Embryonic facial prominence (tissue), 1 donor: ENCODE measurements at regions not wholly inside any gene's neighbourhood (a gene's known extent, or its start where the extent isn't known, plus 50 kb on each side); places are given as distances from the start of the nearest gene placed in this dataset.
"Not testable (repeated sequence)": the region's sequence is repeated elsewhere in the genome, so short reads cannot be mapped to it uniquely, and the experiment has no call there.

Experiments used
- DNase-seq: peaks from one replicate; pipeline ENCODE4 v3.0.0-alpha.2; 2016; ENCODE audit errors: extremely low spot score

DNA sequence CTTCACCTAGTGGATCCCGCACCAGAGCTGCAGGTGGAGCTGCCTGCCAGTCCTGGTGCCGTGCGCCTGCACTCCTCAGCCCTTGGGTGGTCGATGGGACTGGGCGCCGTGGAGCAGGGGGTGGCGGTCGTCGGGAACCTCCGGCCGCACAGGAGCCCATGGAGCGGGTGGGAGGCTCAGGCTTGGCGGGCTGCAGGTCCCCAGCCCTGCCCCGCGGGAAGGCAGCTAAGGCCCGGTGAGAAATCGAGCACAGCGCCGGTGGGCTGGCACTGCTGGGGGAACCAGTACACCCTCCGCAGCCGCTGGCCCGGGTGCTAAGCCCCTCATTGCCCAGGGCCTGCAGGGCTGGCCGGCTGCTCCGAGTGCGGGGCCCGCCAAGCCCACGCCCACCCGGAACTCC, 253.2 kb downstream of the MTERF1 start:
- DNase-seq: not testable (repeated sequence)

DNA sequence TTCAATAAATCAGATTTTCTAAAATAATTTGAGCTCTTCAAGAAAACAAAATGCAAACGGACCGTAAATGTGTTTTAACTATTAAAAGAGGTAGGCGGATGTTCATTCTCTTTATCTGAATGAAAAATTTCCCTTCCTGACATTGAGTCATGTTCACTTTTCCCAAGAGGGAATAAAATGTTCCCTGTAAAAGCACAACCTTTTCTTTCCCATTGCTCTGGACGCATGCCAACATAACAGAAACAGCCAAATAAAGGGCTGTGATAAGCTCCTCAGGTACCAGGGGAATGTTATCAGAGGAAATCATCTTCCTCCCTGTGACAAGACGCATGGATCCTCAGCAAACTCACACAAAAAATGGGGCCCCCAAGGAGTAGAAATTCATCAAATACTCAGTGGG, 251.8 kb downstream of the MTERF1 start:
- DNase-seq: no peak

DNA sequence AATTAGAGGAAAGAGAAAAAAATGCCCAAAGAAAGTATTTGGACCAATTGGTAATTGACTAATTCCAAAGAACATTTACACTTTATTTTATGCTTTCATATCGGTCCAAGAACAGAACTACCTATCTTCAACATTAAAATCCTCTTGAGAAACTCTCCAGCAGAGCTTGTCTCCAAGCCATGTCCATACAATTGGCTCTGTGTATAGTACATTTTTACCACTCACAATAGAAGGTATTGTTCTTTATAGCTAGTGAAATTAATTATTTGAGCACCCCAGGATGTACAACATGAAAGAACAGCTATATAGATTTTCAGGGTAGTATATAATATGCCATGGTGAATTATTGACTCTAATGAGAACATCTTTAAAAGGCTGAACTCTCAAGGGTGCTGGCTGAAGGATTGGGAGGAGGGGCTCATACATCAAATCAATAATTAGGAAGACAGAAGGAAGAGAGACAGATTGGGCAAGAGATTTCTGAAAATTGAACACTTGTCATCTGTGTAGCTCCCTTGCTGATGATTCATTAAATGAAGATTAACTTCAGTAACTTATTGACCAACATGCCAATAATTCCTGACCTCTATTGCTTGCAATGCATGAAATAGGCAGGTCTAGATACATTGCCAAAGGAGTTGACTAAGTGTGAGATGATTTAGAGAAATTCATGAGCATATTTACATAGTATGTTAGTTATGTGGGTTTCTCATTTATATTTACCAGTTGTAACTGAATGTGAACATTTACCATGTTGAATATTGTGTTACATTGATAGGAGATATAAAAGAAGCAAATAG, 249.7 kb downstream of the MTERF1 start:
- no peak for DNase-seq

DNA sequence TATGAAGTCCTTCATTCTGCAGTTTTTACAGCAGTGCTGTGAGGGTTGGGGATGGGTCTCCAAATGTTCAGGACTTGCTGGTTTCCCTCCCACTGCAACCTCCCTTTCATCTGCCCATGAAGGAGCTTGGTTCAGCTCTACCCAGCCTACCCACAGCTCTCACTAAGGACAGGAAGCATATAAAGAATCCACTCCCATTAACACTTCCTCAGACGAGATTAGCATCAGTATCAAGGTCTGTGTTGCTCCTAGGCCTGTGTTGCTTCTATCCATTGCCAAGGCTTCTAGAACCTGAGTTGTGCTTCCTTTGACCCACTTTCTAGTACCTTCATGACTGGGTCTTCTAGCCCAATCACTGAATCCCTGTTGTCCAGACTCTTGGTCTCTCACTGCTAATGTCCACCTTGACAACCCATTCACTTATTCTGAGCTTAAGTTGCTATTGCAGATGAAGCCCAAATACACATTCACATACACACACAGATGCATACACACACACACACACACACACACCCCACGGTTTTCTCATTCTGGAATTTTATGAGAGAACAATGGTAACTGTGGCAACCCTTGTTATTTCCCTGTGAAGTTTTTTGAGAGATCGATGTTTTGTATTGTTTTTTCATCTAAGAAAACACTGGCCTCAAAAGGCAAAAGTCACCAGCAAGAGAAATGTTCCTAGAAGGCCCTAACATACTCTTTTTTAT, 248.1 kb downstream of the MTERF1 start:
- no peak for DNase-seq

DNA sequence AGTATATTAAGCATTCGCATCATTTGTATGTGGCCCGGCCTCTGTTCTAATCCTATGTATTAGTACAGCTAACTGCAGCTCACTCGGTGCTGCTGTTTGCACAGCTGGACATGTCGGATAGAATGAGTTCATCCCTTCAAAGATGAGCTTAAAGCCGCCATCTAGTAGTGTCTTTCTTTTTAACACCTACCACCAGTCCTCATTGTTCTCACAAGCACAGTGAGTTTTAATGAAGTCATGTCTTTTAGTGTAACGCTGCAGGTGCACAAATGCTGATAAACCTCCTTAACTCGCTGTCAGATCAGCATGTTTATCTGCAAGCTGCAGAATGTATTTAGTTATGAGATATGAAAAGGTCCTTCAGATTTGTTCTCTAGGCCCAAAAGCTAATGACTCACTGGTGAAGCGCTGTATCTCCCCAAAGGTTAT, 247.5 kb downstream of the MTERF1 start:
- no peak for DNase-seq

DNA sequence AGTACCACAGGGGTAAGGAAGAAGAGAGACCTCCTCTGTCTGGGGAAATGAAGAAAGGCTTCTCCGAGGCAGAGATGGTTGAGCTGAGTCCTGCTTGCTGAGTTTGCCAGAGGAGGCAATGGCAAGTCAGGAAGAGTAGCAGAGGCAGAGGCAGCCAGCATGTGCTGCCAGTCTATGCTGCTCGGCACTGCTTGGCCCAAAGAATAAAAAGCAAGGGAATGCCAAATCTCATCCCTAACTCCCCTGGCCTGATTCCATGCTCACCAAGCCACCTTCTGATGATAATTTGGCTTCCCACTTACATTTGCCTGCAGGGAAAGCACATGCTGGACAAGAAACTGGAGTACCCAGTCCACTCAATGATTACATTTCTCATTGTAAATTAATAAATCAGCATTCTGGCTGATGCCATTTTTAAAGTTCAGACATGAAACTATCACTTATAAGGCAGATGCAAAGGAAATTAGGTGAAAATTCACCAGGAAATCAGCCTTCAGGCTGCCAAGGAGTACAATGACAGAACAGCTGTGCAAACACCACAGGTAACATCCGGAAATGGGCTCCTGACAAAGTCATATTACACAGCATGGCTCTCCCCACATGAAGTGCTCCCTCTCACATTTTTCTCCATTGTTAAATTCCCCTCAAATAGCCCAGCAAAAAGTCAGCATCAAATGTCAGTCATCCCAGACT, 245.9 kb downstream of the MTERF1 start:
- no peak for DNase-seq

DNA sequence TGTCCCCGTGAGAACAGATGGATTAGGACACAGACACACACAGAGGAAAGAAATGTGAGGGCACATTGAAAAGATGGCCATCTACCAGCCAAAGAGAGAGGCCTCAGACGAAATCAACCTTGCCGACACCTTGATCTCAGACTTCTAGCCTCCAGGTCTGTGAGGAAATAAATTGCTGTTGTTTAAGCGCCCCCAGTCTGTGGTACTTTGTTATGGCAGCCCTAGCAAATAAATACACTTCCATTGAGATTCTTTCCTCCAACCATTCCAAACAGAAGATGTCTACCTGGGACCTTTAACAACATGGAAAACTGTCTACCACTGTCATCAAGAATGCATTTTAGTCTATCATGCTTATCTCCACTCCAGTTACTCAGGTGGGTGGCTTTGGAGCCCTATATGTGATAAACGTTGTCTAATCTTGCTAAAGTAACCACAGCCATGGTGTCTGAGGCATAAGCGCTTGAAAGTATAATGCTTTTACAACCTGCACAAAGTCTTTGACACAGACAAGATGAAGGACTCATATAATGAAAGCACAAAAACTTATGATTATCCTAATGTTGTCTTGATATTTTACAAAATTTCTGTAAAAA, 244.3 kb downstream of the MTERF1 start:
- no peak for DNase-seq

DNA sequence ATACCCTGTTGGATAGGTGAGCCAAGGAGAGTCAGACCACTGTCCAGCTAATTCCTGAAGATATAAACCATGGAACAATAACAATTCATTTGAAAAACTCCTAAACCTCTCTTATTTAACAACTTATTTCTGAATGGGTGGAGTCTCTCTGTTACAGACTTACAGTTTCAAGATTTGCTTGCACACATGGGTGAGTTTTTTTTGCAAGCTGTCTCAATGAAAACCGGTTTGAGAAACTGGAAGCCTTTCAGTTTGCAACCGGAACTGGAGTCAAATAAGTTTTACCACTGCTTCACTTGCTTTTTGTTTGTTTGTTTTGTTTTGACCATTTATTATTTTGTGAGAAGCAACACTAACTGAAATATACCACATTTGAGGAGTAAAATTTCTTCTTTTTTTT, 243.8 kb downstream of the MTERF1 start:
- DNase-seq: no peak

DNA sequence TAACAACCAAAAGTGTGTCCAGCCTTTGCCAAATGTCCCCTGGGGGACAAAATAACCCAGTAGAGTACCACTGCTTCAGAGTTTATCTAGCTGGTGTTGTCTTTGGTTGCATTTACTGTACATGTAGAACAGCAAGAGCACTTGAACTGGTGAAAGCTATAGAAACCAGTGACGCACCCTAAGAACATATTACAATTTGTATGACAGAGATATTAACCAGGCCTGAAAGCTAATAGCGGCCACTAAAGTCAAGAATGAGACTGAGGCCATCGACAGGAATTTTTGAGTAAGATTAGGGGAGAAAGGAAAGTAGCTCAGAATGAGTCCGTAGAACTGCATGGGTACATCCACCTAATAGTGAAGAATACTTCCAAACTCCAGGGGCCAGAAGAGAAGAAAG, 236.2 kb downstream of the MTERF1 start:
- DNase-seq: no peak

DNA sequence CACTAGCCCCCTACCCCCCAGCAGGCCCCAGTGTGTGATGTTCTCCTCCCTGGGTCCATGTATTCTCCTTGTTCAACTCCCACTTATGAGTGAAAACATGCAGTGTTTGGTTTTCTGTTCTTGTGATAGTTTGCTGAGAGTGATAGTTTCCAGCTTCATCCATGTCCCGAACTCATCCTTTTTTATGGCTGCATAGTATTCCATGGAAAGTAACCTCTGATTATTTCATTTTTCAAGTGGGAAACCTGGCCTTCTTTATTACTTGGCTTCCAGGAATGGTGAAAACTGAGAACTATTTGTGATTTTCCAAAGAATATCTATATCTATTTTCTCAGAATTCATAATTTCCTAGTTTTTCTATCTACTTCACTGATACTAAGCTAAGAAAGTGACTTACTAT, 235.0 kb downstream of the MTERF1 start:
- DNase-seq: no peak

DNA sequence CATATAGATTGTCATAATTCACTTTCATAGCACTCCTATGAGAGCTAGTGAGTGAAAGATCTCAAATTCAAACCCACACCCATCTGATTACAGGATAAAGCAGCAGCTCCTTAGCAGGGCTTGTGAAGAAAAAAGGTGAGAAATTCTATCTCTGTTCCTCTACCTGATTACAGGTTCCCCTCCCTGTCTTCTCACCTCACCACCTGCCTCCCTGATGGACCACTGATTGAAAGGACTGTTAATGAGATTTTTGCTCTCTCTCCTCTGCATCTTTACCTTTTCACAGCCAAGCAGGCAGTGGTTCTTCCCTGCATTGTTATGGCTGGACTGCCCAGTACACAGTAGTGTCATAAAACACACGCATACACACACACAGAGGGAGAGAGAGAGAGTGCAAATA, 228.5 kb downstream of the MTERF1 start:
- no peak for DNase-seq

DNA sequence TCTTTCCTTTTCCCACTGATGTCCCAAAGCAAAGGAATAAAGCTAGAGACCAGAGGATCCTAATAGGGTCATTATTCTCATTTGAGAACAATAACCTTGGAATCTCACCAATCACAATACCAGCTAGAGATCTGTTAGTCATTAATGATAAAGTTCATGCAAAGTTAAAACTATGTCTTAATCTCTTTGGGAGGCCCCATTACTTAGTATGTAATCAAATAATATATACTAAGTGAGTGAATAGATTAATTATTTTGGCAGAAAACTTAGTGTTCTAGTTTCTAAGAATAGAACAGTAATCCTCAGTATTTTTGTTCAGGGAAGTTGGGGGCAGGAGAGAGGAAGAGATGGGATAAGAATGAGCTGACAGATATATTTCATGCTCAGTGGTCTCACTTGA, 227.2 kb downstream of the MTERF1 start:
- DNase-seq: no peak

DNA sequence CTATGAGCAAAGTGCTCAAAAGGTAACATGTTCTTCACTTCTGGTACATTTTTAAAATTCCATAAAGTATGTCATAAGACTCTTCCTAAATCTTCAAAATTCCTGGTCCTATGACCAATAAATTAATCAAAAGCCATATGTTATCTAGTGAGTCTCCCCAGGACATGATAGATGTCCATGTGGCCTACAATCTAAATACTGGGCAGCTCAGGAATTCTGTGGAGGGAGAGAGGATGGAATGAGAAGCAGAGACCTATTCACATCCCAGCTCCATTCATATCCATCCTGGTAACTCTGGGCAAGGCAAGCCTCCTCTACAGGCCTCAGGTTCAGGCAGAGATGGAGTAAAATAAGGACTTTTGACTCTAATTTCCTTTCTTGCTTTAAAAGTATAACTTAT, 224.8 kb downstream of the MTERF1 start:
- DNase-seq: no peak

DNA sequence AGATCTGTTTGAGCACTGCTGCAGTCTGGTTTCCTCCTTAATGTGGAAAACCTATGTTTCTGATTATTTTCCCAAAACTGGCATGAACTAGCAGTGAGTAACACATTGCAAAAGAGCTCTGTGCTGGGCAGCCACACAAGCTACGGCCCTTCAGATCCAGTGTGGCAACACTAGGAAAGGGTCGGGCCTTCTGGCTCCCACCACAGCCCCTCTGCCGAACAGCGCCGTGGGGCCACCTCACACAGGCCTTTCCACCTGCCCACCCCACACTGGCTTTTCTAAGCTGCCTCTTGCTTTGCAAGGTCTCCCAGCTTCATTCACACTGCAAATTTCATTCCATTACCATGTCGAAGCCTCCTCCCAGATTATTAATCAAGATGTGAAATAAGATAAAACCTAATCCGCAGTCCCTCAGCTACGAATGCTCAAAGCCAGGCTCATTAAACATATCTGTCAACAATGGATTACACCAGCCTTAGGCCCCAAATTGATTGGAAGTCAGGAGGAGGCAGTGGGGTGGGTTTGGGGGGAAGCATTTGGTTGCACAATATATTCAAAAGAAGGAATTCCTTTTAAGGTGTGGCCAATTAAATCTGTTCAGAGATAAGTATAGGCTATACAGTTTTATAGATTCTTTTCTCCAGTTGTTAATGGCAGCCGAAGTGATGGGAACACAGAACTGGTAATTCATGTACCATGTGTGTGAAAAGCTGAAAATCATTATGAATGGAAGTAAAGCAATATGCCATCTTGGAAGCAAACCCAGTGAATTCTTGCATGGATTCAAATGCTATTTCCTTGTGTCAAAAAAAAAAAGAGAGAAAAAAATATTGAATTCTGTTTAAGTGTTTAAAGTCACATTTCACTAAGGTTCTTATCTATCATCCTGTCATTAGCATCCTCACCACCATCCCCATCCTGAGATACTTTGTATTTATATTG, 223.7 kb downstream of the MTERF1 start:
- DNase-seq: no peak

DNA sequence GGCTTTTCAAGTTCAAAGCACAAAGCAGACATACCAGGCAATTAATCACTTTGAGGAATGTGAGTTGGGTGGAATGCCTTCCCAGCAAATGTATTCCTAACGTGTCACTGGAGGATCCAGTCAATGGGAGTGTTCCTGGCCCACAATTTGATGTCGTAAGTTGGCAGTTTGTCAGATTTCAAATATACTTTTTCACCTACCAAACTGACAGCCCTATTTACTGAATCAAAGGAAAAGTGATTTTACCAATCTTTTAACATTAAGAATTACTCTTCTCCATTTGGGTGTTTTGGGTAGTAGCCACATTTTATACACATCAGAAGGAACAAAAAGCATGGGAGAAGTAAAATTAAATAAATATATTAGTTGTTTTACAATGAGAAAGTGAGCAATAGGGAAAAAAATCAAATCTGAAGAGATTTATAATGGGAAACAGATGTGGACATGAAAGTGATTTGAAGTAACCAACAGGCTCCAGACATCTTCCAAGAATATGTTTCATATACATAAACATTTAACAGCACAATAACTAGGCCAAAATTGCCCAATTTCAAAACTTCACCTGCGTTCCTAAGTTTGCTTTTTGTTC, 222.9 kb downstream of the MTERF1 start:
- peak; percentile 58 for DNase-seq

DNA sequence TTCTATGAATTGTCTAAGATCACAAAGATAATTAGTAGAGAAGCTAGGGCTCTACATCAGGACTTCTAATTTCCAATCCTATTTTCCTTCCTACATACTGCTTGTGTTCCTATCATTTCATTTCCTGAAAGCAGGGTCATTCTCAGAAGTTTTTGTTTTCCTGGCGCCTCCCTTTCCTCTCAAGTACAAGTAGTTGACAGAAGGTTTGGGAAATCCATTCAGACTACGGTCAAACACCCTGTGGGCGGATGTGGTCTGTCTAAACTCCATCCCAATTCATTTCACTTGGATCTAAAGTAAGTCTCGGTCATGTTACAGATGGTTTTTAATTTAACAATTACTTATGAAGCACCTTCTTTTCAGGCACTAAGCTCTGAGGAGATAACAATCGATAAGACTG, 221.4 kb downstream of the MTERF1 start:
- no peak for DNase-seq

DNA sequence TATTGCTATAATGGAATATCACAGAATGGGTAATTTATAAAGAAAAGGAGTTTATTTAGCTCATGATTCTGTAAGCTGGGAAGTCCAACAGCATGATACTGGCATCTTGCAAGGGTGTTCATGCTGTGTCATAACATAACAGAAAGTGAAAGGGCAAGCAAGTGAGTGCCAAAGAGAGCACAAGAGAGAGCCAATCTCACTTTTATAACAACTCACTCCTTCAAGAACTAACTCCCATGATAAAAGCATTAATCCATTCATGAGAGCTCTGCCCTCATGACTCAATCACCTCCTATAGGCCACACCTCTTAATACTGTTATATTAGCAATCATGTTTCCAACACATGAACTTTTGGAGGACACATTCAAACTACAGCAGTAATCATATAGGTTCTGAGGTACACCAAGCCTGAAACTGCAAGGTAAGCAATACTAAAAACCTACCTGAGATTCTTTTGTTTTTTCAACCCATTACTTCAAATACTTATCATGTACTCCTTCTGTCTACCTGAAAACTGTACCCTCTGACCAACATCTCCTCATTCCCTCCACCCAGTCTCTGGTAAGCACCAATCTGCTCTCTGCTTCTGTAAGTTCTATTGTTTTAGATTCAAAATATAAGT, 219.7 kb downstream of the MTERF1 start:
- DNase-seq: no peak

DNA sequence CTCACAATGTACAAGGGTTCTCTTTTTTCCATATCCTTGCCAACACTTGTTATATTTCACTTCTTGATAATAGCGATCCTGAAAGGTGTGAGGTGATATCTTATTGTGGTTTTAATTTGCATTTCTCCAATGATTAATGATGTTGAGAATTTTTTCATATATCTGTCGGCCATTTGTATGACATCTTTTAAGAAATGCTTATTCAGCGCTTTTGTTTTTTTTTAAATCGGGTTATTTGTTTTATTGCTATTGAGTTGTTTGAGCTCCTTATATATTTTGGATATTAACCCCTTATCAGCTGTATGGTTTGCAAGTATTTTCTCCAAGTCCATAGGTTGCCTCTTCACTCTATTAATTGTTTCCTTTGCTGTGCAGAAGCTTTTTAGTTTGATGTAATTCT, 218.8 kb downstream of the MTERF1 start:
- no peak for DNase-seq

DNA sequence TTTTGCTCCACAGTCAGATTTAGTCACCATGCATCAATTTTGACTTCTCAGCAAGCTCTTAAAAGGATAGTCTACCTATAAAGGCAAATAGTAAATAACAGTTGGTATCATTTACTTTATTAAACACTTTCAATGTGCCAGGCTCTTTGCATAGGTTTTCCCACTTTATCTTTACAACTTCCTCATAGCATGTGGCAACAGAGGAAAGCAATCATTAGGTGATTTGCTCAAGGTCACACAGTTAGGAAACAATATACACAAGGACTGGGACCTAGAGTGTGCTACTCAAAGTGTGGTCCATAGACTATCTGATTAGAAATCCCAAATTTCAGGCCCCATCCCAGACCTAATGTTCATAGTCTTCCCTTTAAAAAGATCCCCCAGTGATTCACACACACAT, 212.3 kb downstream of the MTERF1 start:
- no peak for DNase-seq

DNA sequence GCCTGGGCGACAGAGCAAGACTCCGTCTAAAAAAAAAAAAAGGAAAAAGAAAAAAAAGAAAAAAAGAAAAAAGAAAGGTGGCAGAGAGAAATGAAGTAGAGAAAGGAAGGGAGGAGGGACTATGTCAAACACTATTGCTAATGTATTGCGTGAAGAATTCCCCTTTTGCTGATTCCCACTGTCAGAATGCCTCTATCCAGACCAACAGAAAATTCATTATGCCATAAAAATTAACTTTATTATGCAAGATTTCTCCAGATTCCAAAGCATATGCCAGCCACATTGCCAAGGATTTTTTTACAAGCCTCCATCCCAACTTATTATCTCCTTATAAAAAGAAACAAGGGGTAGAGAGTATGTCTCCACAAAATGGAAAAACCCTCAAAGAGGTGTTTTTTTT, 209.3 kb downstream of the MTERF1 start:
- no peak for DNase-seq
